ENCODE measurements at regions not wholly inside any gene's neighbourhood (a gene's known extent, or its start where the extent isn't known, plus 50 kb on each side); places are given as distances from the start of the nearest gene placed in this dataset.

- TF ChIP-seq CTCF (IDR thresholded peaks at IDR 0.05): no peak
- TF ChIP-seq POLR2A (IDR thresholded peaks at IDR 0.05): no peak
Measured at GRCh38 chr6:168884050-168884645, 369.5 kb downstream of the THBS2 start.
